ENCODE measurements at regions not wholly inside any gene's neighbourhood (a gene's known extent, or its start where the extent isn't known, plus 50 kb on each side); places are given as distances from the start of the nearest gene placed in this dataset.
"Not testable (repeated sequence)": the region's sequence is repeated elsewhere in the genome, so short reads cannot be mapped to it uniquely, and the experiment has no call there.

DNA sequence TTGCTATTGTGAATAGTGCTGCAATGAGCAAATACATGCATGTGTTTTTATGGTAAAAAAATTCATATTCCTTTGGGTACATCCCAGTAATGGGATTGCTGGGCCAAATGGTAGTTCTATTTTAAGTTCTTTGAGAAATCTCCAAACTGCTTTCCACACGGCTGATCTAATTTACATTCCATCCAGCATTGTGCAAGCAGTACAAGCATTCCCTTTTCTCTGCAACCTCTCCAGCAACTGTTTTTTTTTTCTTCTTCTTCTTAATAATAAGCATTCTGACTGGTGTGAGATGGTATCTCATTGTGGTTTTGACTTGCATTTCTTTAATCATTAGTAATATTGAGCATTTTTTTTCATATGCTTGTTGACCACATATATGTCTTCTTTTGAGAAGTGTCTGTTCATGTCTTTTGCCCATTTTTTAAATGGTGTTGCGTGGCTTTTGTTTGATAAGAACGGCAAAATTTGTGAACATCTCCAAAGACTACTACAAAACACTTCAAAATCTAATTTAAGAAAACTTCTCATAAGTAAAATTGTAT lies 136.1 kb upstream of the MYO3A start:
- FAIRE-seq: no peak

DNA sequence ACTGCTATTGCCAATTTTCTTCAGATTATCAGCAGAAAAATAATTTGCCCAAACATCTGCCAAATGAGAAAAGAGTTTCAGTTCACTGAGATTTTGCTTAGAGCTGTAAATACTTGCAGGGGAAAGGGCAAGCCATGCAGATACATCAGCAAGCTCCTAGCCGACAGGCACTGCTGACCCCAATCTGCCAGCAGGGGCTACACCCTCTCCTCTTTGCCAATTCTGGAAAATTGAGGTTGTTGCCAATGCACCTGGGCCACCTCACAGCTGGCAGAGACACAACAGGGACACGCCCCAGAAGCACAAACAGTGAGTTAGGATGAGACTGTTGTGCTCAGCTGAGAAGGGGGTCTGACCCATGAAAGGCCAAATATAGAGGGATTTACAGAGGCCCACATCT lies 129.5 kb upstream of the MYO3A start:
- FAIRE-seq: no peak
- no peak for DNase-seq (ENCODE audit: insufficient read length, low spot score)

More for the DNA sequence above, 136.1 kb upstream of the MYO3A start:
- no peak for DNase-seq (ENCODE audit: insufficient read length, low spot score)

DNA sequence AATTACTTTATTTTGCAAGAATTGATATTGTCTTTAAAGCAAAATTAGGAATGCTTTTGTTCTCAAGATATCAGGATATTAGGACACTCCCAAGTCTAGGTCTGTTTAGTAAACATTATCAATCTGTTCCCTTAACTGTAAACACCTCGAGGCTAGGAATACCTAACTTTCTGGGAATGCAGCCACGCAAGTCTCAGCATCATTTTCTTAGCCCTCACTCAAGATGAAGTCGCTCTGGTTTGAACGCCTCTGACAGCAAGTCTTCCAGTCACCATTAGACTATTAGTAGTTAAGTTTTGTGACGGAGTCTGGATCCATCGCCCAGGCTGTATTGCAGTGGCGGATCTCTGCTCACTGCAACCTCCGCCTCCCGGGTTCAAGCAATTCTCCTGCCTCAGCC lies 128.0 kb upstream of the MYO3A start:
- DNase-seq (ENCODE audit: insufficient read length, low spot score): no peak
- FAIRE-seq: no peak

- no peak for DNase-seq (ENCODE audit: insufficient read length, low spot score)
- FAIRE-seq: no peak
Measured at GRCh38 chr10:25808372-25808771, 125.7 kb upstream of the MYO3A start.

GRCh38 chr10:25811052-25811685 lies 122.9 kb upstream of the MYO3A start:
- no peak for DNase-seq (ENCODE audit: insufficient read length, low spot score)
- FAIRE-seq: peak; percentile 8

- DNase-seq (ENCODE audit: insufficient read length, low spot score): no peak
- no peak for FAIRE-seq
Measured at GRCh38 chr10:25813511-25813910, 120.5 kb upstream of the MYO3A start.

- FAIRE-seq: no peak
- no peak for DNase-seq (ENCODE audit: insufficient read length, low spot score)
Measured at GRCh38 chr10:25815236-25815635, 118.8 kb upstream of the MYO3A start.

- FAIRE-seq: no peak
- DNase-seq (ENCODE audit: insufficient read length, low spot score): no peak
Measured at GRCh38 chr10:25815999-25816768, 117.8 kb upstream of the MYO3A start.

DNA sequence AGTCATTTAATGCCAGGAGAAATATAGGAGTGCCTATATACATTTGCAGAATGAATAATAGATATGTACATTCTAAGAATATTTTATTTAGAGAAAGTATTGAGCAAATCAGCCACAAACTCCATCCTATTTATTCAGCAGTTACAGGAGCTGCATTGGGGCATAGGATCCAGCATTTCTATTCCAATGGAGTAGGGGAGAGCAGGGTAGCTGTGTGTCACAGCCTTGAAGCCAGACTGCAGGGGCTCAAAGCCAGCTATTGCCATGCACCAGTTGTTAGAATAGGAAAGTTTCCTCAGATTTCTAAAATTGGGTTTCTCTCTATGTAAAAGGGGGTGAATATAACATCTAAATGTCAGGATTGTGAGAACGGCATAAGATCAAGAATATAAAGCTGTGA lies 116.8 kb upstream of the MYO3A start:
- DNase-seq (ENCODE audit: insufficient read length, low spot score): no peak
- FAIRE-seq: no peak

DNA sequence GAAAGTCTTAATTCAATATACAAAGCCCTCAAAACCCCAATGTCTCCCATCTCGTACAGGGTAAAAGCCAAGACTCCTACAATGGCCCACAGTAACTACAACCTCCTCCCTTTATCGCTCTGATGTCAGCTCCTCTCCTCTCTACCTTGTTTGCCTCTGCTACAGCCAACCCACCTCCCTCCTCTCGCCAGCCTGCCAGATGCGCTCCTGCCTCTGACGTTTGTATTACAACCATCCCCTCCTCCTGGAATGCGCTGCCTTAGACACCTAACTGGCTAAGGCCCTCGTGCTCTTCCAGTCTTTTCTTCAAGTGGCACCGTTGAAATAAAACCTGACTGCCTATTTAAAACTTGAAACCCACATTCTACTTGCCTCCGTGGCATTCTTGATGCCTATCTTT lies 115.3 kb upstream of the MYO3A start:
- DNase-seq (ENCODE audit: insufficient read length, low spot score): no peak
- no peak for FAIRE-seq

DNA sequence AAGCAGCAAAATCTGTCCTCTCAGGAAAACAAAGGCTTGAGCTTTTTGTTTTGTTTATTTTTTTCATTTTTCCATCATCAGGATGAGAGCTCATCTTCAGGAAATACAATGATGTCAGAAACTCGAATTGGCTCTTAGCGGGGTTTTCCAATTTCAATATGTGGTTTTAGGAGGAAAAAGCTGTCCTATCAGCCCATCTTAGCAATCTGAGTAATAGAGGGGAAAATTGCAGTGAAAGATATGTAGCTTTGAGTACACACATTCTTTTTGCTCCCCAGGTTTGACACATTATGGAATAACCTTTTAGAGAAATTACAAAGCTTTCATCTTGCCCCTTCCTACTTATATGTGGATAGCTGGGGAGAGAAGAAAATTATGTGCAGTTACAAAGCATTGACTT lies 113.6 kb upstream of the MYO3A start:
- DNase-seq (ENCODE audit: insufficient read length, low spot score): no peak
- no peak for FAIRE-seq

DNA sequence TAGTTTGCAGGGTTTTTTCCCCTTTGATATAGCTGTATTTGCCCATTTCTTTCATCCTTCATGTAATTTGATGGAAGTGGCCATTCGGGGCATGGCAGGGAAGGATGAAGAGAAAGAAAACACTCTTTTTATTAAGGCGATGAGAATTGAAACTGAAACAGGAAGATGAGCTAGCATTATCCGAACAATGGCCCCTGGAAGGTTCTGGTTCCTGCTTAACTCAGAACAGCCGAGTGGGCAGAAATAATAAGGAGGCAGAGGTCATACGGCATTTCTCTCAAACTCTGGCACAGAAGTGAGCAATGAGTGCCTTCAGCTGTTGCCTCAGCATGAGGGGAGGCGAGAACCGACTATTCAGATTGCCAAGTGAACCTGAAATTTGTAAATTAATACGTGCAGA lies 113.2 kb upstream of the MYO3A start:
- DNase-seq (ENCODE audit: insufficient read length, low spot score) (no peak), FAIRE-seq (no peak)

GRCh38 chr10:25824050-25824449 lies 110.0 kb upstream of the MYO3A start:
- FAIRE-seq (no peak), DNase-seq (ENCODE audit: insufficient read length, low spot score) (no peak)

DNA sequence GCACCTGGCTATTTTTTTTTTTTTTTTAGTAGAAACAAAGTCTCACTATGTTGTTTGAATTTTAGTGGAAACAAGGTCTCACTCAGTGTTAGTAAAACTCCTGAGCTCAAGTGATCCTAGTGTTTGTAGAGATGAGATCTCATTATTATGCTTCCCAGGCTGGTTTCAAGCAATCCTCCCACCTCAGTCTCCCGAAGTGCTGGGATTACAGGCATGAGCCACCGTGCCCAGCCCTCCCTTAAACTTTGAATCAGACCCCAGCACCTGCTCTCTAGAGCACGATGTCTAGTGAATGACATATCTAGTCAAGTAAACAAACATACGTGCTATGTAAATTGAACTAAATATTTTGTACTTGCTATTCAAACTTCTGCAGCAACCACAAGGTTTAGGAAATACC lies 105.6 kb upstream of the MYO3A start:
- DNase-seq (ENCODE audit: insufficient read length, low spot score): no peak
- no peak for FAIRE-seq

DNA sequence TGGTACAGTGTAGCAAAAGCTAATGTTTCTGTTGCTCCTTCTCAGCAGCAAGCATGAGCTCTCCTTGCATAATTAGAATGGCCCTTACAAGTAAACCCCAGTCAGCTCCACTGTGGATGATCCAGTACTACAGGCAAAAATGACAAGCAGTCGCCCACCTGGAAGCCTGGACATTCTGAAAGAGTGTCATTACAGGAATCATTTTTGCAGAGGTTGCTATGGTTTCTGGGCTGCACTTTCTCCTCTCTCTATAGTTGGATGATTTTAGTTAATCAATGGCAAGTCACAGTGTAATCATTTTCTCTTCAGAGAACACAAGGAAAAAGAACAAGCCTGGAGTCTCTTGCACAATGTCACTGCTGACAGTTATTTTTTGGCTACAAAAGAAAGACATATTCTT lies 102.9 kb upstream of the MYO3A start:
- DNase-seq (ENCODE audit: insufficient read length, low spot score) (no peak), FAIRE-seq (no peak)

GRCh38 chr10:25839683-25840082 lies 94.3 kb upstream of the MYO3A start:
- no peak for DNase-seq (ENCODE audit: insufficient read length, low spot score)

GRCh38 chr10:25840875-25841274 lies 93.2 kb upstream of the MYO3A start:
- FAIRE-seq; DNase-seq (ENCODE audit: insufficient read length, low spot score): not testable (repeated sequence)

More at GRCh38 chr10:25839683-25840082, 94.3 kb upstream of the MYO3A start:
- no peak for FAIRE-seq

- FAIRE-seq (no peak), DNase-seq (ENCODE audit: insufficient read length, low spot score) (no peak)
Measured at GRCh38 chr10:25842146-25842545, 91.9 kb upstream of the MYO3A start.

GRCh38 chr10:25843551-25844170 lies 90.4 kb upstream of the MYO3A start:
- DNase-seq (ENCODE audit: insufficient read length, low spot score) (no peak), FAIRE-seq (no peak)

GRCh38 chr10:25844716-25845115 lies 89.3 kb upstream of the MYO3A start:
- FAIRE-seq; DNase-seq (ENCODE audit: insufficient read length, low spot score): not testable (repeated sequence)

DNA sequence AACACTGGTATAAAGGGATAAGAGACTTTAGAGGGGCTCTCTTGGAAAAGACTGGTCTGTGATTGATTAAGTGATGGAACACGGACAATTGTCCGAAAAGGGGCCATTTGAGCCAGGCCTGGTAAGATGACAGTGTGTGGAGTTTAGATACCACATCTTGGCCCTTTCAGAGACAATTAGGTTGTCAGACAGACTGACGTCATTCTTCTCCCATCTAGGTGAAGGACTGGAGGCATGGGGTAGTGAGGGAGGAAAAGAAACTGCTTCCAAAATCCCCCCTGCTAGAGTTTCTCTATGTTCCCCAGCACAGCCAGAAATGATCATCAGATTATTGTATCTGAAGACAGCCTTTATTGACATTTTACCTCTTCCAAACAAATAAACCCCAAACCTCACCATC lies 84.8 kb upstream of the MYO3A start:
- no peak for DNase-seq (ENCODE audit: insufficient read length, low spot score)
- FAIRE-seq: no peak

- FAIRE-seq: no peak
- no peak for DNase-seq (ENCODE audit: insufficient read length, low spot score)
Measured at GRCh38 chr10:25849988-25850387, 84.0 kb upstream of the MYO3A start.

All from GM19239 (cell line).